ENCODE measurements at regions not wholly inside any gene's neighbourhood (a gene's known extent, or its start where the extent isn't known, plus 50 kb on each side); places are given as distances from the start of the nearest gene placed in this dataset.
"Not testable (repeated sequence)": the region's sequence is repeated elsewhere in the genome, so short reads cannot be mapped to it uniquely, and the experiment has no call there.

- no peak for DNase-seq
Measured at GRCh38 chr3:40756500-40756899, 231.7 kb downstream of the ZNF621 start.

- not testable (repeated sequence) for DNase-seq
Measured at GRCh38 chr3:40762771-40763170, 238.0 kb downstream of the ZNF621 start.

- DNase-seq: no peak
Measured at GRCh38 chr3:40763807-40764206, 239.0 kb downstream of the ZNF621 start.

GRCh38 chr3:40764747-40765146 lies 240.0 kb downstream of the ZNF621 start:
- DNase-seq: no peak

GRCh38 chr3:40765884-40766283 lies 241.1 kb downstream of the ZNF621 start:
- no peak for DNase-seq

GRCh38 chr3:40766396-40766795 lies 241.6 kb downstream of the ZNF621 start:
- no peak for DNase-seq

GRCh38 chr3:40768046-40768445 lies 243.3 kb downstream of the ZNF621 start:
- no peak for DNase-seq

GRCh38 chr3:40768536-40768935 lies 243.8 kb downstream of the ZNF621 start:
- DNase-seq: no peak

GRCh38 chr3:40770061-40770460 lies 245.3 kb downstream of the ZNF621 start:
- DNase-seq: no peak

- DNase-seq: no peak
Measured at GRCh38 chr3:40771112-40771511, 246.4 kb downstream of the ZNF621 start.

GRCh38 chr3:40779039-40779438 lies 254.3 kb downstream of the ZNF621 start:
- DNase-seq: no peak

GRCh38 chr3:40780291-40780924 lies 255.6 kb downstream of the ZNF621 start:
- no peak for DNase-seq

GRCh38 chr3:40780925-40781406 lies 256.2 kb downstream of the ZNF621 start:
- DNase-seq: no peak

GRCh38 chr3:40782111-40782721 lies 257.5 kb downstream of the ZNF621 start:
- DNase-seq: no peak

- DNase-seq: no peak
Measured at GRCh38 chr3:40790746-40791145, 266.0 kb downstream of the ZNF621 start.

- no peak for DNase-seq
Measured at GRCh38 chr3:40793730-40794129, 269.0 kb downstream of the ZNF621 start.

GRCh38 chr3:40800343-40800742 lies 275.6 kb downstream of the ZNF621 start:
- DNase-seq: no peak

GRCh38 chr3:40801284-40801741 lies 276.6 kb downstream of the ZNF621 start:
- DNase-seq: no peak

GRCh38 chr3:40803311-40803710 lies 278.6 kb downstream of the ZNF621 start:
- DNase-seq: no peak

- no peak for DNase-seq
Measured at GRCh38 chr3:40805456-40805855, 280.7 kb downstream of the ZNF621 start.

- no peak for DNase-seq
Measured at GRCh38 chr3:40810813-40811212, 286.1 kb downstream of the ZNF621 start.

- DNase-seq: no peak
Measured at GRCh38 chr3:40817017-40817416, 292.3 kb downstream of the ZNF621 start.

- no peak for DNase-seq
Measured at GRCh38 chr3:40821315-40821714, 296.6 kb downstream of the ZNF621 start.

- no peak for DNase-seq
Measured at GRCh38 chr3:40827226-40827625, 302.5 kb downstream of the ZNF621 start.
